Adrenal gland (tissue), 9 donors: ENCODE measurements at regions not wholly inside any gene's neighbourhood (a gene's known extent, or its start where the extent isn't known, plus 50 kb on each side); places are given as distances from the start of the nearest gene placed in this dataset.

Experiments
- DNase-seq, 7 donors: peaks; one replicate each; pipeline ENCODE4 v3.0.0-alpha.2; 2019 to 2020
- H3K27ac ChIP-seq, 5 donors: fragments of 200-600 bp; sonication (generic) in 4 of 5; 1 replicate in 3 of 5; 2 replicates in 2 of 5; pipeline versions ENCODE4 v1.5.1 to v1.8.0; 2016 to 2020; ENCODE audit warnings: mild to moderate bottlenecking in 1 of 5
- H3K27me3 ChIP-seq: fragments of 200-600 bp; 2 replicates; pipeline ENCODE4 v1.8.0; 2021
- H3K36me3 ChIP-seq, 2 donors: fragments of 200-600 bp; replicated peaks in 1 of 2; 1 replicate in 1 of 2; 2 replicates in 1 of 2; pipeline versions ENCODE4 v1.5.1 to v1.8.0; 2018 to 2022
- H3K4me1 ChIP-seq, 2 donors: fragments of 200-600 bp; replicated peaks in 1 of 2; 1 replicate in 1 of 2; 2 replicates in 1 of 2; pipeline versions ENCODE4 v1.5.1 to v1.8.0; 2018 to 2021
- H3K4me3 ChIP-seq, 4 donors: fragments of 200-600 bp; sonication (generic) in 3 of 4; one replicate each; pipeline ENCODE4 v1.5.1; 2016 to 2018
- H3K9me3 ChIP-seq, 3 donors: fragments of 200-600 bp; sonication (generic) in 1 of 3; replicated peaks in 1 of 3; 1 replicate in 2 of 3; 2 replicates in 1 of 3; pipeline versions ENCODE4 v1.5.1 to v1.8.0; 2016 to 2021
- CTCF ChIP-seq, 6 experiments: fragments of 450-650 bp in 4 of 6; fragments of 200-600 bp in 2 of 6; sonication (generic) in 1 of 6; IDR thresholded peaks; 1 replicate in 5 of 6; 2 replicates in 1 of 6; pipeline versions ENCODE4 v1.5.1 to v1.8.0; 2016 to 2021; ENCODE audit warnings: antibody characterized with exemption in 6 of 6, mild to moderate bottlenecking in 2 of 6, moderate library complexity in 1 of 6
- POLR2A ChIP-seq, 2 donors: fragments of 450-650 bp; IDR thresholded peaks; one replicate each; pipeline ENCODE4 v1.6.1; 2017; ENCODE audit warnings: antibody characterized with exemption in 2 of 2, mild to moderate bottlenecking in 2 of 2, moderate library complexity in 1 of 2
- WGBS, 4 donors: extraction: QIAGEN DNeasy Blood & Tissue Kit in 2 of 4; methylation state at CpG; one replicate each; pipeline versions ENCODE4 v1.1.5 to v1.1.7; 2013 to 2017; 5-methylcytosine and 5-hydroxymethylcytosine counted together
- intact Hi-C, 2 donors: fragments of 100-400 bp; cut with DNase I; formaldehyde crosslinking; loops; one replicate each; pipeline versions ENCODE4 v1.14.1 to v1.15.0; 2022 to 2023
- donor health status: healthy with polysubstance abuse.
- donor health status: Bipolar disorder and iron deficiency.
- donor health status: DM: yes; HTN: yes; CAD: no.
- donor health status: DM: no; HTN: no; CAD: no.
- donor health status: DM: no; HTN: no; CAD: no.

GRCh38 chr4:123750044-123750443 lies 353.4 kb downstream of the SPRY1 start:
- Histone ChIP-seq H3K4me1 (peaks cover 0 to 6% of the 10 kb centered on the region in 2 donors), H3K27ac (peak overlapping the region in 2 of 5 donors; percentile 50 to 64), H3K9me3 (no peaks in the 10 kb centered on the region), H3K4me3 (no peak overlapping the region), H3K27me3 (no peaks in the 10 kb centered on the region), H3K36me3 (no peaks in the 10 kb centered on the region)
- WGBS, 4 donors: 77 to 93% (median 85%) methylated on average over 3 of the region's 3 CpGs
- intact Hi-C loops: loop anchor here in 1 of 2 donors (10.0 kb wide), 1 partner anchor 355 kb away; no protein-coding TSS in a partner anchor
- no peak for DNase-seq
- TF ChIP-seq POLR2A (IDR thresholded peaks at IDR 0.05) (no peak), CTCF (IDR thresholded peaks at IDR 0.05) (no peak)

DNA sequence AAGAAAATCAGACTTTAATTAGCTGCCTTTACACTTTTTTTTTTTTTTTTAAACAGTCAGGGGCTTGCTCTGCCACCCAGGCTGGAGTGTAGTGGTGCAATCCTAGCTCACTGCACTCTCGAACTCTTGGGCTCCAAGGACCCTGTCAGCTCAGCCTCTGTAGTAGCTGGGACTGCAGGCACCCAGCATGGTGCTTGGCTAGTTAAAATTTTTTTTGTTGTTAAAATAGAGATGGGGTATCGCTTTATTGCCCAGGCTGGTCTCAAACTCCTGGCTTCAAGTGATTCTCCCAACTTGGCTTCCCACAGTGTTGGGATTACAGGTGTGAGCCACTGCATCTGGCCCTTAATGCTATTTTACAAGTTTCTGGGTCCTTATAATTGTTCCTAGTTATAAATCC lies 359.1 kb downstream of the SPRY1 start:
- H3K4me3 ChIP-seq: no peak overlapping the region
- H3K4me1 ChIP-seq: no peaks in the 10 kb centered on the region
- TF ChIP-seq POLR2A (IDR thresholded peaks at IDR 0.05) (no peak), CTCF (IDR thresholded peaks at IDR 0.05) (no peak)
- no peaks in the 10 kb centered on the region for H3K9me3 ChIP-seq
- no peak for DNase-seq
- 49 to 83% (median 68%) methylated on average over 2 of the region's 2 CpGs for WGBS, 4 donors
- no peak overlapping the region for H3K27ac ChIP-seq
- H3K36me3 ChIP-seq: no peaks in the 10 kb centered on the region
- intact Hi-C loops: loop anchor here in 1 of 2 donors (10.0 kb wide), 1 partner anchor 349 kb away; no protein-coding TSS in a partner anchor
- no peaks in the 10 kb centered on the region for H3K27me3 ChIP-seq

DNA sequence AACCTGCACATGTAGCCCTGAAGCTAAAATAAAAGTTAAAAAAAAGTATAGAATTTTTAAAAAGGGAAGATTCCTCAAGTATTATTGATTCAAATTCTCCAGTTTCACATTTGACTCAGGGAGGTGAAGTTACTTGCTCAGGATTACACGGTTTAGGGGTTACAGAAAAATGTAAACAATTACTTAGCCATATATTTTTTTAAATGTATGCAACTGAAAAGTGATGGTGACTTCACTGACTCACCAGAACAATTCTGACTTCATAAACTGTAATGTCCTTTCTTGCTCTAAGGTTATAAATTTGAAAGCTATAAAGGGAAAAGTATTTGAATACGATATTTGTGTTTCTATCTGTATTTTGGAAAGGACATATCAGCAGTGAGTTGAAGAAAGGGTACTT lies 371.2 kb downstream of the SPRY1 start:
- 56 to 62% (median 58%) methylated on average over 2 of the region's 2 CpGs for WGBS, 4 donors
- H3K4me3 ChIP-seq: no peak overlapping the region
- DNase-seq: no peak
- intact Hi-C loops: no loop called here
- H3K36me3 ChIP-seq: no peaks in the 10 kb centered on the region
- no peaks in the 10 kb centered on the region for H3K9me3 ChIP-seq
- no peak overlapping the region for H3K27ac ChIP-seq
- no peaks in the 10 kb centered on the region for H3K27me3 ChIP-seq
- no peak for TF ChIP-seq CTCF (IDR thresholded peaks at IDR 0.05)
- no peak for TF ChIP-seq POLR2A (IDR thresholded peaks at IDR 0.05)
- no peaks in the 10 kb centered on the region for H3K4me1 ChIP-seq

DNA sequence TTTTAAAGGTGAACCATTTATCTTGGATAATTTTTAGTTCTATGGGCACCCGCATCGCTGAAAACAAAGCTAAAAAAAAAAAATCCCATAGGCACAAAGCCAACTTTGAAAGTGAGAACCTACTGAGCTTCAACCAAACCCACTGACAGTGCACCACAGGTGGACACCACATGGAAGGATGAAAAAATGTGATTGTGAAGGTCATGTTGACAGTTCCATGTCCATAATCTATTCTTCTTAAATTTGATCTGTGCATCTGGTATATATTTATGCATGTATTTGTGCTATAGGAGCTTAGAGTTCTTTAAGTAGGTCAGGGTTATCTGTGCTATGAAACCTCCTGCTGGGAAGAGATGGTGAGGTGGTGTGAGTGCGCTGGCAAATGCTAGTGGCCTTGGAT lies 374.3 kb downstream of the SPRY1 start:
- H3K27ac ChIP-seq: no peak overlapping the region
- DNase-seq: no peak
- 88 to 97% (median 93%) methylated on average over 3 of the region's 3 CpGs for WGBS, 4 donors
- no peaks in the 10 kb centered on the region for H3K36me3 ChIP-seq
- H3K4me3 ChIP-seq: no peak overlapping the region
- H3K4me1 ChIP-seq: no peaks in the 10 kb centered on the region
- no peaks in the 10 kb centered on the region for H3K9me3 ChIP-seq
- H3K27me3 ChIP-seq: no peaks in the 10 kb centered on the region
- TF ChIP-seq CTCF (IDR thresholded peaks at IDR 0.05): no peak
- TF ChIP-seq POLR2A (IDR thresholded peaks at IDR 0.05): no peak
- intact Hi-C loops: no loop called here
